GM18867 (cell line): ENCODE measurements at regions not wholly inside any gene's neighbourhood (a gene's known extent, or its start where the extent isn't known, plus 50 kb on each side); places are given as distances from the start of the nearest gene placed in this dataset.

Source experiments
- ATAC-seq: cut with Tn5 transposase; IDR thresholded peaks from one replicate; pipeline ENCODE4 v1.9.1; 2021; ENCODE audit warnings: mild to moderate bottlenecking, moderate library complexity; ENCODE audit not compliant: unreplicated experiment

DNA sequence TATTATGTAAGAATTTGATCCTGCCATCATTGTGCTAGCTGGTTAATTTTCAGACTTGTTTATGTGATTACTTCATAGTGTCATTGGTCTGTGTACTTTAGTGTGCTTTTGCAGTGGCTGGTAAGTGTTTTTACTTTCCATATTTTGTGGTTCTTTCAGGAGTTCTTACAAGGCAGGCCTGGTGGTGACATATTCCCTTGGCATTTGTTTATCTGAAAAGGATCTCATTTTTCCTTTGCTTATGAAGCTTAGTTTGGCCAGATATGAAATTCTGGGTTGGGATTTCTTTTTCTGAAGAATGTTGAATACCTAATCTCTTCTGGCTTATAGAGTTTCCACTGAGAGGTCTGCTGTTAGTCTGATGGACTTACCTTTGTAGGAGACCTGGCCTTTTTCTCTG, 72.8 kb upstream of the MC4R start:
- ATAC-seq, result no peak

GRCh38 chr18:60446821-60447220, 74.2 kb upstream of the MC4R start:
- ATAC-seq, result no peak

DNA sequence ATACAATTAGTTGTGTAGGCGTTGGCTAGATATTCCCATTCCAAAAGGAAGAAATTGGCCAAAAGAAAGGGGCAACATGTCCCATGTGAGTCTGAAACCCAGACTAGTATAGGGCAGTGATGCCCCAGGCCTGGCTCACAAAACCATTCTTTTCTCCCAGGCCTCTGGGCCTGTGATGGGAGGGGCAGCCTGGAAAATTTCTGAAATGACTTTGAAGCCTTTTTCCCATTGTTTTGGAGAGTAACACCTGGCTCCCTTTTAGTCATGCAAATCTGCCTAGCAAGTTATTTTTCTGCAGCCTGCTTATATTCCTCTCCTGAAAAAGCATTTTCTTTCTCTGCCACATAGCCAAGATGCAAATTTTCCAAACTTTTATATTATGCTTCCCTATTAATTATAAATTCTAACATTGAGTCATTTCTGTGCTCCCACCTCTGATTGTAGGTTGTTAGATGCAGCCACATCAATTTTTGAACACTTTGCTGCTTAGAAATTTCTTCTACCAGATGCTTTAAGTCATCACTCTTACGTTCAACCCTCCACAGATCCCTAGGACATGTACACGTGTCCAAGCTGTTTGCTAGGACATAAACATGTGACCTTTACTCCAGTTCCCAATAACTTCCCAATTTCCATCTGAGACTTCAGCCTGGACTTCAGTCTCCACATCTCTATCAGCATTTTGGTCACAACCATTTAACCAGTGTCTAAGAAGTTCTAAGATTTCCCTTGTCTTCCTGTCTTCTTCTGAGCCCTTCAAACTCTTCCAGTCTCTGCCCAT, 76.1 kb upstream of the MC4R start:
- no peak for ATAC-seq

DNA sequence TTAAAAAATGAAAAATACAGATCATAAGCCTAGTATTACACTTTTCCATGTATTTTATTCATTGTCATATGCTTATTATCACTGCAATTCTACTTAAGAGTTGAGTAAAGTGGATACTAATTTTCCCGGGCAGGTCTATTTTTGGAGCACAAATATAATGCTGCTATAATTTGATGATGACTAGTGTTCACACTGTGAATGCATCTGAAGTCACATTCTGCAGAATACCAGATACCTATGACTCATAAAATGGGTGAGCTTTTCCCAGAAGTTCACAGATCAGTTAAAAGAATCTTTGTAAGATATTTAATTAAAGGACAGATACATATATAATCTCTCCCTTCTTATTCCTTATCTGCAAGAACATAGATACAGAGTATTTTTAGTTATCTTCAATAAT, 79.8 kb upstream of the MC4R start:
- no peak for ATAC-seq

DNA sequence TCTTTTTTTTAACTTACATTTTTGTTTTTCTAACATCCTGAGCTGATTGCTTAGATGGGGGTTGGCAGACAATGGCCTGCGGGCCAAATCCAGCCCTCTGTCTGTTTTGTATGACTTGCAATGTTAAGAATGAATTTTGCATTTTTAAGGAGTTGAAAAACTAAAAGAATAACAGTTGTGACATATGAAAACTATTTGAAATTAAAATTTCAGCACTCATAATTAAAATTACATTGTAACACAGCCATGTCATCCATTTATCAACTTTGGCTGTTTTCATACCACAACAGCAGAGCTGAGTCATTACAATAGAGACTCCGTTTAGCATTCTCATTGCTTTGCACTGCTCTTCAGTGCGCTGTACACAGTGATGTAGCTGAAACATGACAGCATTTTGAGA, 94.1 kb upstream of the MC4R start:
- ATAC-seq, result no peak

DNA sequence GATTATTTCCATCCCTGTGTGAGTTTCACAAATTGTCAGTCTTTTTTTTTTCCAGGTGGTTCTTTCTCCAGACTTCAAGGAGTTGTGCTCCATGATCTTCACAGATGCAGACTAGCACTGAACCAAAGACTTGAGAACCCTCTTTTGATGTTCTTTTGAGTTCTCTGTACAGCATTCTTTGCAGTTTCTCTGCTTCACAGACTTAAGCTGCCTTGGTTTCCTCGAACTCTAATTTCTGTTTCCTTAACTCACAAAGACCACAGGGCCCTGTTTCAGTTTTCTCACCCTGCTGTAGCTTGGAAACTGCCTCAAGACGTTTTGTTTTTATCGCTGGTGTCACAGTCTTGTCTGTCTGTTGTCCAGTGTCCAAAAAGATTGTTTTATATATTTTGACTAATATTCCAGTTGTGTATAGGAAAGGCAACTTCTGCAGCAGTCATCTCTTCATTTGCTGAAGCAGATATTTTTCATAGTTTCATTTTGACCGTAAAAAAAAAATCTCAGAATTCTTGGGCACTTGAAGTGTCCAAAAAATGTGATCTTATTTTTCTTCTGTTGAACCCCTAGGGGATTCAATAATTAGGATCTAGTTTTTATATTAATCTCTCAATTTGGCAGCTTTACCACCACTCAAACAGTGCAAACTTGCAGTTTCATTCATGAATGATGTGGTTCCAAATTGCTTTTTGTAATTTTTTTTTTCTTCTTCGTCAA, 97.0 kb upstream of the MC4R start:
- ATAC-seq, result no peak

GRCh38 chr18:60471652-60472051, 99.1 kb upstream of the MC4R start:
- no peak for ATAC-seq

DNA sequence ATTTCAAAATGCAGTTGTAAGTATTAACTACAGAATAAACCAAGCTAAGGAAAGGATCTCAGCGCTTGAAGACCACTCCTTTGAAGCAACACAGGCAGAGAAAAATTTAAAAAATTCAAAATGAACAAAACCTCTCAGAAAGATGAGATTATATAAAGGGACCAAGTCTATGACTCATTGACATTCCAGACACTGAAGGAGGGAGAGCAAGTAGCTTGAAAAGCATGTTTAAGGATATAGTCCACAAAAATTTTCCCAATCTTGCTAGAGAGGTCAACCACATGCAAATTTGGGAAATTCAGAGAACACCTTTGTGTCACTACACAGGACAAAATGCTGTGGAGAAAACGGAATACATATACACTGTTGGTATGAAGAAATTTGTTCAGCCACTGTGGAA, 112.6 kb upstream of the MC4R start:
- no peak for ATAC-seq

- ATAC-seq, result no peak
Observed at GRCh38 chr18:60493066-60493465, 120.5 kb upstream of the MC4R start.

- ATAC-seq, result no peak
Observed at GRCh38 chr18:60499675-60500074, 127.1 kb upstream of the MC4R start.

DNA sequence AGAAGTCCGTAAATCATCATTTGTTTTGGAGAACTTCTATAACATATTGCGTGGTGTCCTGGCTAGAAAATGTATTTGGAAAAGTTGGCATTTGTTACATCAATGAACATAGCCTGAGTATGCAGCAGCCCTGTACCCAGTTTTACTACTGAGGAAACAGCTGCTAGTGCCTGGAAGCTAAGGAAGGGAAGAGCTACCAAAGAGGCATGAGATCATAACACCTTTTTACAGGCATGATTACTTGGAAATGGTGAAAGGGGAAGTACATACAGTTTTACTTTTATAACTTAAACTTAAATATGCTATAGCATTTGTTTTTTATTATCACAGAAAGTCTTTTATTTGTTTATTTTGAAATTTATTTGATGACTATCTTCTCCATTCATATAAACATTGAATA, 128.4 kb upstream of the MC4R start:
- ATAC-seq, result no peak

DNA sequence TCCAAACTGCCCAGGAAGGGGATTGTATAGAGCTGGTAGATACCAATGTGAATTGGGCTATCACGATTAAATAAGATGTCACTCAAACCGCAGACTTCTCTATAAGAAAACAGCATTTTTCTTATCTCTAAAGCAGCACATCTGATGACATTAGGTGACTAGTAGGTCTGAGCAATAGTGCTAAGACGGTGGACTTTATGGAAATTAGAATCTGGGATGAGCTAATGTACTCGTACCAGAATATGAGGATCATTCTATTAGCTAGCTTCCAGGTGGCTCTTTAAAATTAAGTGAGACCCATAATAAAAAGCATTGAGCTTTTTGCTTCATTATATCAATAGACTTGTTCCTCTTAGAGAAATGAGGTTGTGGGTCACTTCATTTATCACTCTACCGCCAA, 130.0 kb upstream of the MC4R start:
- no peak for ATAC-seq

DNA sequence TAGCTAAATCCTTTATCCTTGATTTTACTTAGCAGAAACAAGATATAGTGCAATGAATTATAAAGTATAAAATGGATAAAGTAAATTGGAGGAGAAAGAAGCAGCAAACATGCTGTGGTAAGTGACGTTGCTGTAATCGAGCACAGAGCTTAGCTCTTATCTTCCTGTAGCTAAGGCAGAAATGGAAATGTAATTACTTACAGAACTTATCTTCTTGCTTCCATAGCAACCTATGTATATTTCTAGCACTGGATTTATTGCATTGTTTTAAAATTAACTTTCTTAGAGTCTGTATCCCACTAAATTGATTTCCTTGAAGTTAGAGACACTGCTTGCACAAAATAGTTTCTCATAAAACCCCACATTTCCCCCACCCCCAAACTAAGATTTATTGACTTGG, 130.6 kb upstream of the MC4R start:
- ATAC-seq, result no peak

DNA sequence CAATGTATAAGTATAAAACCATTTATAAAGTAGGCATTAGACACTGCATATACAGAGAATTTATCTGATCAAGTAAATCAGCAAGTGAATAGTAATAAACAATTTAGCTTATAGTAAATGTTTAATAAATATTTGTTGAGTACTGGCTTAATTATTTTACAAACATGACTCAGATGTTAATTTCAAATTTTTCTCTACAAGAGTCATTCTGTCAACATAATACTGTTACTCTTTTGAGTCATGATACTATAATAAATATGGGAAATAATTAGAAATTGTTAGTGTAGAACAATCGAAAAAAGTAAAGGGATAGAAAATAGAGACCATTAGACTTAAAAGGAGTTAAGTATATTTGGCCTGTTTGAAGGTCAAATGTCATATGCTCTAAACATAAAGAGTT, 133.6 kb upstream of the MC4R start:
- no peak for ATAC-seq

- no peak for ATAC-seq
Observed at GRCh38 chr18:60506682-60507081, 134.1 kb upstream of the MC4R start.

DNA sequence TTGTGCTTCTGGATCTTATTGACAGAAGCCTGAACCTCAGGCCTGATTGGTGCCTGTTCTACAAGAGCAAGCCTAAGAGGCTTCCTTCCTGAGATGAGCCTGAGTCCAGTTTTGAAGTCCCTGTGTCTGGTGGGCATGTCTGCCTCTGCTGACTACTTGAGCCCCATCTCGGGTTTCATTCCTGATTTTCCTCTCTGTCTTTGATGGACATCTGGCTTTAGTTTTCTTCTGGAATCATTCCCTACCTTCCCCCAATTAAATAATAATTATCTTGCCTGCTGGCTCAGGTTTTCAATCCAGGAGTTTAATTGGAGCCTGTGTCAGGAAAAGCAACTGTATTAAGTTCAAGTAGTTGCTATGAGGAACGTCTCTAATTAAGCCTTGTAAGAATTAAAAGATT, 135.5 kb upstream of the MC4R start:
- ATAC-seq, result no peak

DNA sequence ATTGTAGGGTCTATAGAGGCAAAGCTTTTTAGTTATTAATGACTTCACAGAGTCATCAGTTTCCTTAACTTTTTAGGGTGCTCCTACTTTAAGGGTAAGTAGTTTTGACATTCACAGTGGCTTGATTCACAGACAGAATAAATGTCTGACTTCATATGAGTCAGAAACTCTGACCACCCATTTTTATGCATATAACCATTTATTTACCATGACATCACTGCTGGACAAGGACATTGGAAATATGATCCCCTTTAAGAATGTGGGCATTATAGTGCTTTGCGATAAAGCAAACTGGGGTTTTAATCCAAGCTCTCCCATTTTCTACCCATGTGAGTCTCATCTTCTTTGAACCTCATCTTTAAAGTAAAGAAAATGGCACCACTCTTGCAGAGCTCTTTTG, 162.0 kb upstream of the MC4R start:
- no peak for ATAC-seq

GRCh38 chr18:60537074-60537473, 164.5 kb upstream of the MC4R start:
- ATAC-seq, result no peak

DNA sequence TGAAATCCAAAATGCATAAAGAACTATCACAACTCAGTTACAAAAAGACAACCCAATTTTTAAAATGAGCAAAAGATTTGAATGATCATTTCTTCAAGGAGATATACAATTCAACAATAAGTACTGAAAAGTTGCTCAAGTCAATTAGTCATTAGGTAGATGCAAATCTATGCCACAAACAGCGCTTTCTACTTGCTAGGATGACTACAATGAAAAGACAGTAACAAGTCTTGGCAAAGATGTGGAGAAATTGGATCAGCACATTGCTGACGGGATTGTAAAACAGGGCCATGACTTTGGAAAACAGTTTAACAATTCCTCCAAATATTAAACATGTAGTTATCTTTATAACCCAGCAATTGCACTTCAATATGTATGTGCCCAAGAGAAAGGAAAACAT, 166.3 kb upstream of the MC4R start:
- no peak for ATAC-seq

DNA sequence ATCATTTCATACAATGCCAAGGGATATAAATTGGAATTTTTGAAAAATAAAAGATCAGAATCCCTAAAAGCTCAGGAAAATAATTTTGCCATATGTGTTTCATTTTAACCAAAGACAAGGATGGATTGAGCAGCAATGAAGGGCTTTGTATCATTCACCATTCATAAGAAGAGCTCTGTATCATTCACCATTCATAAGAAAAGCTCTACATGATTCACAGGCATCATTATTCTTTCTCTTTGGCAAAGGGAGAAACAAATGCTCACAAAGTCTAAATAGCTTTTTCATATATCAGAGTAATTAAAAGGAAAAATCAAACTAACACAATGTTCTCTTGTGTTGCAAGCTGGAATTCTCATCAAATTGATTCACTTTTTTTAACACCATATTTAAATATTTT, 169.1 kb upstream of the MC4R start:
- ATAC-seq, result no peak

- peak; percentile 50 for ATAC-seq
Observed at GRCh38 chr18:60543646-60544045, 171.1 kb upstream of the MC4R start.

DNA sequence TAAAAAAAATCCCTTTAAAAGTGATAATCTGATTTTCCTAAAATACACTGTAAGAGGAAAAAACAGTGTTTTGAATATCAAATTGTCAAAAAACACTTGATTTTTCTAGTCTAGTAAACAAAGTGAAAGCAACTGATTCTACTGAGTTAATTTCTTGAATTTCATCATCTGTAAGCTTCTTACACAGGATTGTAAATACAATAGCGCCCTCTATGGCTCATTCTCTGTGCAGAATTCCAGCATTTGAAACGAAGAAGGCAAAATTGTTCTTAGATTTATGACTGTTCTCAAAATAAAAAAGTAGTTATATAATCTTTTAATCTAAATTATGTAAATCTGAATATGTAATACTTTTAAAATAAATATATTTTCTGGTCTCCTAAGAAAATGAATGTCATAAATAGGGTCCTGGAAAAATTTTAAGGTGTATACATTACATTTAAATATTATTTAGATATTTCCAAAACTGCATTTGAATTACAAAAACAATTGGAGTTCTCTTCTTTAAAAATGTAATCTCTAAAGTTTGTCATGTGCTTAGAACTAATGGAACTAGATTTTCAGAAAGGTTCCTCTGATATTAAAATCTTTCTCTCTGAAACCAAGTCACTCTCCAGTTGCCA, 176.9 kb upstream of the MC4R start:
- ATAC-seq, result peak; percentile 79
